ENCODE measurements at regions not wholly inside any gene's neighbourhood (a gene's known extent, or its start where the extent isn't known, plus 50 kb on each side); places are given as distances from the start of the nearest gene placed in this dataset.

GRCh38 chr2:217258170-217258569, 398.3 kb upstream of the TNP1 start:
- TF ChIP-seq CTCF (IDR thresholded peaks at IDR 0.05; ENCODE audit: low read depth, low read length, poor library complexity, severe bottlenecking) (no peak), EZH2phosphoT487 (IDR thresholded peaks at IDR 0.05; ENCODE audit: borderline replicate concordance, low read length) (no peak)

Data from DOHH2 (cell line).